HEK293T (cell line): ENCODE measurements at regions not wholly inside any gene's neighbourhood (a gene's known extent, or its start where the extent isn't known, plus 50 kb on each side); places are given as distances from the start of the nearest gene placed in this dataset.

ENCODE experiments used
- BHLHE40 ChIP-seq: fragments of 450-650 bp; IDR thresholded peaks from 2 replicates; pipeline ENCODE4 v1.6.1; 2016; ENCODE audit warnings: mild to moderate bottlenecking, moderate library complexity, borderline replicate concordance
- CTBP1 ChIP-seq: fragments of 450-650 bp; IDR thresholded peaks from 2 replicates; pipeline ENCODE4 v1.6.1; 2016; ENCODE audit warnings: borderline replicate concordance
- ELF4 ChIP-seq: fragments of 450-650 bp; IDR thresholded peaks from 2 replicates; pipeline ENCODE4 v1.6.1; 2017; ENCODE audit warnings: antibody characterized with exemption
- FOXA1 ChIP-seq: fragments of 450-650 bp; IDR thresholded peaks from 2 replicates; pipeline ENCODE4 v1.6.1; 2016; ENCODE audit warnings: mild to moderate bottlenecking
- FOXM1 ChIP-seq: fragments of 450-650 bp; IDR thresholded peaks from 2 replicates; pipeline ENCODE4 v1.6.1; 2017; ENCODE audit warnings: mild to moderate bottlenecking, borderline replicate concordance
- SP1 ChIP-seq: fragments of 450-650 bp; IDR thresholded peaks from 2 replicates; pipeline ENCODE4 v1.6.1; 2017
- SUZ12 ChIP-seq: fragments of 450-650 bp; IDR thresholded peaks from 2 replicates; pipeline ENCODE4 v1.6.1; 2016; ENCODE audit warnings: mild to moderate bottlenecking
- TARDBP ChIP-seq: fragments of 450-650 bp; IDR thresholded peaks from 2 replicates; pipeline ENCODE4 v1.6.1; 2016
- ZNF384 ChIP-seq: fragments of 450-650 bp; IDR thresholded peaks from 2 replicates; pipeline ENCODE4 v1.6.1; 2016

GRCh38 chr1:60415696-60416095 lies 342.1 kb upstream of the C1orf87 start:
- TF ChIP-seq TARDBP: no peak
- no peak for TF ChIP-seq FOXM1
- no peak for TF ChIP-seq SP1
- TF ChIP-seq ZNF384: no peak
- no peak for TF ChIP-seq CTBP1
- no peak for TF ChIP-seq SUZ12
- TF ChIP-seq FOXA1: no peak
- no peak for TF ChIP-seq BHLHE40
- no peak for TF ChIP-seq ELF4
